Progenitor cell of endocrine pancreas (in vitro differentiated cells): ENCODE measurements at regions not wholly inside any gene's neighbourhood (a gene's known extent, or its start where the extent isn't known, plus 50 kb on each side); places are given as distances from the start of the nearest gene placed in this dataset.

Experiments used
- DNase-seq: peaks from one replicate; pipeline ENCODE4 v3.0.0; 2021; ENCODE audit warnings: low spot score; ENCODE audit not compliant: unreplicated experiment
- H3K27ac Mint-ChIP-seq: 2 replicates; pipeline ENCODE4 v1.8.0; 2021; ENCODE audit warnings: mild to moderate bottlenecking, moderate library complexity, mixed read lengths
- H3K27me3 Mint-ChIP-seq: 2 replicates; pipeline ENCODE4 v1.8.0; 2021; ENCODE audit warnings: mixed read lengths
- H3K36me3 Mint-ChIP-seq: 2 replicates; pipeline ENCODE4 v1.8.0; 2022; ENCODE audit warnings: mixed read lengths; ENCODE audit not compliant: insufficient read depth
- H3K4me1 Mint-ChIP-seq: 2 replicates; pipeline ENCODE4 v1.8.0; 2021; ENCODE audit warnings: low read depth, mixed read lengths
- H3K4me3 Mint-ChIP-seq: 2 replicates; pipeline ENCODE4 v1.8.0; 2021; ENCODE audit warnings: low read depth, mild to moderate bottlenecking, moderate library complexity, mixed read lengths
- H3K9me3 Mint-ChIP-seq: 2 replicates; pipeline ENCODE4 v1.8.0; 2021; ENCODE audit warnings: low read depth, mixed read lengths
- CTCF ChIP-seq: fragments of 200-600 bp; sonication (generic); IDR thresholded peaks from one replicate; pipeline ENCODE4 v1.5.0; 2021; ENCODE audit warnings: antibody characterized with exemption, mild to moderate bottlenecking; ENCODE audit not compliant: unreplicated experiment

DNA sequence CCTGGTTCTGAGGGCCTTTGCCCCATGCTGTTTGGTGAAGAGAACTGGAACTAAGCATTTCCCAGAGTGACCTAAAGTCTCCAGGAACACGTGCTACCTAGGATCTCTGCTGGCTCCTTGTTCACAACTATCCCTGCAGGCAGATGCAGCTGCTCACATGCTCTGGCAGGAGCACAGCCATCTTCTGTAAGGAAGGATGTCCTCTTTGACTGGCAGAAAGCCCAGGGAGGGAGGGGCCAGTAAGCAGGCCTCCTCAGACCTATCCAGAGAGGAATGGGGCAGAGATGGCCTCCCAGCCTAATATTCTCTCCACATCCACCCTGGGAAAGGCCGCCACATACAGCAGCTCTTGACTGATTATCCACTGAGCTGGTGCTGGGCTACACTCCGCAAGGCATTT is 142.8 kb upstream of the EOLA2 start:
- Mint-ChIP-seq H3K36me3 (no peaks in the 10 kb centered on the region), H3K27me3 (no peaks in the 10 kb centered on the region), H3K4me3 (no peak overlapping the region), H3K27ac (no peak overlapping the region), H3K9me3 (peaks cover 16% of the 10 kb centered on the region), H3K4me1 (no peaks in the 10 kb centered on the region)
- DNase-seq: no peak
- TF ChIP-seq CTCF: no peak

GRCh38 chrX:150084496-150085229 is 146.4 kb upstream of the EOLA2 start:
- Mint-ChIP-seq H3K27ac (no peak overlapping the region), H3K4me3 (no peak overlapping the region), H3K9me3 (peaks cover 11% of the 10 kb centered on the region), H3K4me1 (no peaks in the 10 kb centered on the region), H3K27me3 (no peaks in the 10 kb centered on the region), H3K36me3 (no peaks in the 10 kb centered on the region)
- TF ChIP-seq CTCF: no peak
- DNase-seq: no peak

DNA sequence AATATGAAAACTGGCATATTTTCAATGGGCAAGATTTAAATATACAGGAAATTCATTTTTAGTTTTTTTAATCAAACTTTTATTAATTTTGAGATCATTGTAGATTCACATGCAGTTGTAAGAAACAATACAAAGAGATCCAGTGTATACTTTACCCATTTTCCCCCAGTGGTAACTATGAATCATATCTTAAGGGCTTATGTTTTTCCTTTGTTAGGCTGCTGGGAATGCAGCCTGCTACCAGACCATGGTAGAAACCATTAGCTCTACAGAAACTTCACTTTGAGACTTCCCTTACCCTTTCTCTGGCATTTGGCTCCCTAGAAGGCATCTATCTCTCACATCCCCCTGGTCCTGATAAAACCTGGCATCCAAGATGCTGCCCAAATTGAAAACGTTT is 147.6 kb upstream of the EOLA2 start:
- H3K27ac Mint-ChIP-seq: no peak overlapping the region
- H3K4me1 Mint-ChIP-seq: no peaks in the 10 kb centered on the region
- H3K9me3 Mint-ChIP-seq: peaks cover 16% of the 10 kb centered on the region
- no peak for DNase-seq
- TF ChIP-seq CTCF: no peak
- H3K4me3 Mint-ChIP-seq: no peak overlapping the region
- H3K36me3 Mint-ChIP-seq: no peaks in the 10 kb centered on the region
- H3K27me3 Mint-ChIP-seq: no peaks in the 10 kb centered on the region

- DNase-seq: no peak
- Mint-ChIP-seq H3K27me3 (no peaks in the 10 kb centered on the region), H3K27ac (no peak overlapping the region), H3K9me3 (peaks cover 15% of the 10 kb centered on the region), H3K36me3 (no peaks in the 10 kb centered on the region), H3K4me1 (no peaks in the 10 kb centered on the region), H3K4me3 (no peak overlapping the region)
- no peak for TF ChIP-seq CTCF
Measured at GRCh38 chrX:150086371-150086770, 148.1 kb upstream of the EOLA2 start.

- H3K36me3 Mint-ChIP-seq: no peaks in the 10 kb centered on the region
- H3K4me3 Mint-ChIP-seq: no peak overlapping the region
- no peak for TF ChIP-seq CTCF
- H3K9me3 Mint-ChIP-seq: peaks cover 12% of the 10 kb centered on the region
- no peak for DNase-seq
- no peak overlapping the region for H3K27ac Mint-ChIP-seq
- H3K4me1 Mint-ChIP-seq: no peaks in the 10 kb centered on the region
- no peaks in the 10 kb centered on the region for H3K27me3 Mint-ChIP-seq
Measured at GRCh38 chrX:150087612-150088011, 149.3 kb upstream of the EOLA2 start.
